OCI-LY1 (cell line): ENCODE measurements at regions not wholly inside any gene's neighbourhood (a gene's known extent, or its start where the extent isn't known, plus 50 kb on each side); places are given as distances from the start of the nearest gene placed in this dataset.

Experiments used
- H2AFZ ChIP-seq: fragments of 200-600 bp; sonication (generic), shearing (Covaris generic); 2 replicates; pipeline ENCODE4 v1.6.0; 2014; ENCODE audit warnings: antibody characterized with exemption, mild to moderate bottlenecking, low read length
- H3F3A ChIP-seq: fragments of 200-600 bp; sonication (generic), shearing (Covaris generic); 2 replicates; pipeline ENCODE4 v1.6.0; 2014; ENCODE audit warnings: mild to moderate bottlenecking, antibody characterized with exemption, low read length, moderate library complexity; ENCODE audit not compliant: insufficient read depth
- H3K27ac ChIP-seq: fragments of 200-600 bp; sonication (generic); 2 replicates; pipeline ENCODE4 v1.5.1; 2014; ENCODE audit warnings: low read length, mixed run types, mild to moderate bottlenecking, low read depth; ENCODE audit not compliant: poor library complexity, severe bottlenecking
- H3K27me3 ChIP-seq: fragments of 200-600 bp; sonication (generic); 2 replicates; pipeline ENCODE4 v1.6.0; 2014; ENCODE audit warnings: antibody characterized with exemption, mild to moderate bottlenecking, low read length, moderate library complexity; ENCODE audit not compliant: insufficient read depth
- H3K36me3 ChIP-seq: fragments of 200-600 bp; sonication (generic); 2 replicates; pipeline ENCODE4 v1.6.1; 2014; ENCODE audit warnings: mild to moderate bottlenecking, antibody characterized with exemption, low read length, moderate library complexity, mixed read lengths; ENCODE audit not compliant: insufficient read depth
- H3K4me1 ChIP-seq: fragments of 200-600 bp; sonication (generic); 2 replicates; pipeline ENCODE4 v1.5.1; 2014; ENCODE audit warnings: mild to moderate bottlenecking, low read length, moderate library complexity; ENCODE audit not compliant: insufficient read depth, severe bottlenecking
- H3K4me2 ChIP-seq: fragments of 200-600 bp; sonication (generic), shearing (Covaris generic); 2 replicates; pipeline ENCODE4 v1.6.1; 2014; ENCODE audit warnings: low read length
- H3K4me3 ChIP-seq: fragments of 200-600 bp; sonication (generic); 2 replicates; pipeline ENCODE4 v1.5.1; 2014; ENCODE audit warnings: low read length, low read depth, mild to moderate bottlenecking, mixed read lengths; ENCODE audit not compliant: poor library complexity, severe bottlenecking
- H3K79me2 ChIP-seq: fragments of 200-600 bp; shearing (Covaris generic); 2 replicates; pipeline ENCODE4 v1.6.1; 2016; ENCODE audit warnings: mixed run types, low read length, mixed read lengths; ENCODE audit not compliant: insufficient read depth
- H3K9ac ChIP-seq: fragments of 200-600 bp; sonication (generic), shearing (Covaris generic); 2 replicates; pipeline ENCODE4 v1.6.1; 2014; ENCODE audit warnings: mild to moderate bottlenecking, low read length, mixed read lengths
- H3K9me2 ChIP-seq: fragments of 200-600 bp; sonication (generic), shearing (Covaris generic); 2 replicates; pipeline ENCODE4 v1.6.1; 2014; ENCODE audit warnings: low read depth, mild to moderate bottlenecking, low read length, mixed read lengths
- H3K9me3 ChIP-seq: fragments of 200-600 bp; shearing (Covaris generic); 2 replicates; pipeline ENCODE4 v1.6.1; 2014; ENCODE audit warnings: low read length, mixed read lengths
- H4K20me1 ChIP-seq: fragments of 200-600 bp; sonication (generic), shearing (Covaris generic); 2 replicates; pipeline ENCODE4 v1.6.0; 2016; ENCODE audit warnings: mild to moderate bottlenecking, low read length; ENCODE audit not compliant: insufficient read depth
- CTCF ChIP-seq: fragments of 200-600 bp; sonication (generic), shearing (Covaris generic); IDR thresholded peaks from 2 replicates; pipeline ENCODE4 v1.5.1; 2017; ENCODE audit warnings: mild to moderate bottlenecking, antibody characterized with exemption, low read length, moderate library complexity, mixed read lengths
- EZH2 ChIP-seq: fragments of 200-600 bp; sonication (generic), shearing (Covaris generic); IDR thresholded peaks from 2 replicates; pipeline ENCODE4 v1.8.0; 2017; ENCODE audit warnings: borderline replicate concordance, mixed run types, mild to moderate bottlenecking, antibody characterized with exemption, low read length, moderate library complexity, mixed read lengths

DNA sequence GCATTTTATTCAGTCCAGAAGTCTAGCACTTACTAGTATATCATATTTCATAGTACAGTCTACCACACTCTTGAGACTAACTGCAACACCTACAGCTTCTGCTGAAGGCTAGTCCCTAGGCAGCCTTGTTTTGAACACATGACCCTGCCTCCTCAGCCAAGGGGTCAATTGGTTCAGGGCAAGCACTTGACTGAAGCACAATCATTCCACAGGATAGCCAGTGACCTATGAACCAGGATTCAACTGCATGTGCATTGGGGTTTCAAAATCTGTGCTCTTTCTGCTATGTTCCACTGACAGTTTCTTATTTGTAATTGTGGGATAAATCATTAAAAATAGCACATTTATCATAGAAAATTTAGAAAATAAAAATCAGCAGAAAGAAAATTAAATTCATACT lies 186.8 kb downstream of the TMEM161B start:
- no peaks in the 10 kb centered on the region for H3K9me3 ChIP-seq
- no peaks in the 10 kb centered on the region for H4K20me1 ChIP-seq
- H2AFZ ChIP-seq = no peak overlapping the region
- H3K36me3 ChIP-seq = no peaks in the 10 kb centered on the region
- no peak for TF ChIP-seq CTCF
- no peak for TF ChIP-seq EZH2
- no peaks in the 10 kb centered on the region for H3K4me1 ChIP-seq
- no peak overlapping the region for H3K4me3 ChIP-seq
- H3F3A ChIP-seq = no peaks in the 10 kb centered on the region
- H3K27me3 ChIP-seq = no peaks in the 10 kb centered on the region
- H3K9ac ChIP-seq = no peak overlapping the region
- no peaks in the 10 kb centered on the region for H3K9me2 ChIP-seq
- no peaks in the 10 kb centered on the region for H3K79me2 ChIP-seq
- no peak overlapping the region for H3K27ac ChIP-seq
- H3K4me2 ChIP-seq = no peak overlapping the region

DNA sequence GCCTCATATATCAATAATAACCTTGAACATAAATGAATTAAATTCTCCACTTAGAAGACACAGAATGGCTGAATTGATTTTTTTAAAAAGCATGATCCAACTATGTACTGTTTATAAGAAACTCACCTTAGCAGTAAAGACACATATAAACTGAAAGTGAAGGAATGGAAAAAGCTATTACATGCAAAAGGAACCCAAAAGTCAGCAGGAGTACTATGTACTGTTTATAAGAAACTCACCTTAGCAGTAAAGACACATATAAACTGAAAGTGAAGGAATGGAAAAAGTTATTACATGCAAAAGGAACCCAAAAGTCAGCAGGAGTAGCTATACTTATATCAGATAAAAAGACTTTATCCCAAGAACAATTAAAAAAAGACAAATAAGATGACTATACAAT lies 204.8 kb downstream of the TMEM161B start:
- Histone ChIP-seq H3K4me1 (no peaks in the 10 kb centered on the region), H3K36me3 (no peaks in the 10 kb centered on the region), H3K4me2 (no peak overlapping the region), H3K27me3 (no peaks in the 10 kb centered on the region), H3F3A (no peaks in the 10 kb centered on the region), H3K9ac (no peak overlapping the region), H3K9me2 (no peaks in the 10 kb centered on the region), H3K27ac (no peak overlapping the region), H3K9me3 (no peaks in the 10 kb centered on the region), H3K4me3 (no peak overlapping the region), H4K20me1 (no peaks in the 10 kb centered on the region), H3K79me2 (no peaks in the 10 kb centered on the region), H2AFZ (no peak overlapping the region)
- TF ChIP-seq CTCF = no peak

DNA sequence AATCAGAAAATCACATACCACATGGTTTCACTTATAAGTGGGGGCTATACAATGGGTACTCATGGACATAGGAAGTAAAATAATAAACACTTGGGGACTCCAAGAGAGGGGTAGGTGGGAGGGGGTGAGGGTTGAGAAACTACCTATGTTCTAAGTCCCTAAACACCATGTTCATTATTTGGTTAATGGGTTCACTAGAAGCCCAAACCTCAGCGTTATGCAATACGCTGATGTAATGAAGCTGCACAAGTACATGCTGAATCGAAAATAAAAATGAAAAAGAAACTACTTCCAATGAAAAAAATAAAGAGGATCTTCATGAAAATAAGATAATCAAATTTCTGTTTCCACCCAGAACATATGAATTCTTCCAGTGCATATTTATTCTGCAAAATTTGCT lies 208.5 kb downstream of the TMEM161B start:
- Histone ChIP-seq H3K36me3 (no peaks in the 10 kb centered on the region), H3K79me2 (no peaks in the 10 kb centered on the region), H3K27me3 (no peaks in the 10 kb centered on the region), H3K9ac (no peak overlapping the region), H3K9me3 (no peaks in the 10 kb centered on the region), H3K4me2 (no peak overlapping the region), H3K4me1 (no peaks in the 10 kb centered on the region), H3F3A (no peaks in the 10 kb centered on the region), H3K27ac (no peak overlapping the region), H3K4me3 (no peak overlapping the region), H3K9me2 (no peaks in the 10 kb centered on the region), H4K20me1 (no peaks in the 10 kb centered on the region), H2AFZ (no peak overlapping the region)
- no peak for TF ChIP-seq EZH2
- no peak for TF ChIP-seq CTCF
